Mesendoderm (in vitro differentiated cells): ENCODE measurements at regions not wholly inside any gene's neighbourhood (a gene's known extent, or its start where the extent isn't known, plus 50 kb on each side); places are given as distances from the start of the nearest gene placed in this dataset.

Experiments
- DNase-seq: peaks from one replicate; pipeline ENCODE4 v3.0.0; 2013
- H2AK5ac ChIP-seq: 2 replicates; pipeline ENCODE4 v1.6.1; 2013; ENCODE audit warnings: low read length, inconsistent platforms
- H2BK120ac ChIP-seq: 2 replicates; pipeline ENCODE4 v1.6.1; 2013; ENCODE audit warnings: low read depth, mild to moderate bottlenecking, low read length, moderate library complexity, mixed read lengths
- H2BK15ac ChIP-seq: replicated peaks from 2 replicates; pipeline ENCODE4 v1.6.1; 2013; ENCODE audit warnings: low read depth, mild to moderate bottlenecking, moderate library complexity
- H2BK5ac ChIP-seq: 2 replicates; pipeline ENCODE4 v1.6.1; 2013; ENCODE audit warnings: low read length, inconsistent platforms
- H3K18ac ChIP-seq: 2 replicates; pipeline ENCODE4 v1.6.1; 2013; ENCODE audit warnings: mild to moderate bottlenecking, low read length, mixed read lengths
- H3K23ac ChIP-seq: one replicate; pipeline ENCODE4 v1.6.1; 2013; ENCODE audit warnings: low read length
- H3K27ac ChIP-seq: 2 replicates; pipeline ENCODE4 v1.5.1; 2013; ENCODE audit warnings: low read depth, mild to moderate bottlenecking, inconsistent platforms, low read length, moderate library complexity
- H3K27me3 ChIP-seq: 2 replicates; pipeline ENCODE4 v1.6.1; 2013; ENCODE audit warnings: low read length, control low read depth, mild to moderate bottlenecking, inconsistent platforms; ENCODE audit not compliant: insufficient read depth, poor library complexity
- H3K36me3 ChIP-seq: 2 replicates; pipeline ENCODE4 v1.6.1; 2013; ENCODE audit warnings: low read length, inconsistent platforms; ENCODE audit not compliant: control insufficient read depth, insufficient read depth
- H3K4ac ChIP-seq: one replicate; pipeline ENCODE4 v1.6.1; 2013; ENCODE audit warnings: low read depth, mild to moderate bottlenecking, low read length, moderate library complexity
- H3K4me1 ChIP-seq: 2 replicates; pipeline ENCODE4 v1.6.1; 2013; ENCODE audit warnings: low read depth, low read length, inconsistent platforms; ENCODE audit not compliant: control insufficient read depth
- H3K4me2 ChIP-seq: 2 replicates; pipeline ENCODE4 v1.6.1; 2013; ENCODE audit warnings: low read length
- H3K4me3 ChIP-seq: 2 replicates; pipeline ENCODE4 v1.5.1; 2013; ENCODE audit warnings: mild to moderate bottlenecking, low read length
- H3K56ac ChIP-seq: one replicate; pipeline ENCODE4 v1.6.1; 2013; ENCODE audit warnings: low read length
- H3K79me1 ChIP-seq: 2 replicates; pipeline ENCODE4 v1.6.1; 2013; ENCODE audit warnings: low read length, inconsistent platforms
- H3K79me2 ChIP-seq: 2 replicates; pipeline ENCODE4 v1.6.1; 2013; ENCODE audit warnings: mild to moderate bottlenecking, low read length; ENCODE audit not compliant: control insufficient read depth, insufficient read depth
- H3K9ac ChIP-seq: 2 replicates; pipeline ENCODE4 v1.6.1; 2013; ENCODE audit warnings: low read length, inconsistent platforms
- H4K5ac ChIP-seq: one replicate; pipeline ENCODE4 v1.6.1; 2013; ENCODE audit warnings: low read length
- H4K8ac ChIP-seq: one replicate; pipeline ENCODE4 v1.6.1; 2013; ENCODE audit warnings: low read depth, mild to moderate bottlenecking, control low read depth, low read length, moderate library complexity
- WGBS: extraction: QIAGEN DNeasy Blood & Tissue Kit; methylation state at CpG from one replicate; pipeline ENCODE4 v1.1.7; 2013; ENCODE audit warnings: low lambda C conversion rate, missing lambda C conversion rate; ENCODE audit not compliant: insufficient coverage; ENCODE audit errors: extremely low coverage; 5-methylcytosine and 5-hydroxymethylcytosine counted together

- Histone ChIP-seq H4K8ac (no peak overlapping the region), H3K9ac (no peak overlapping the region), H3K56ac (no peak overlapping the region), H3K4ac (no peak overlapping the region), H3K79me2 (no peaks in the 10 kb centered on the region), H3K36me3 (no peaks in the 10 kb centered on the region), H3K18ac (no peak overlapping the region), H3K4me3 (no peak overlapping the region), H4K5ac (no peak overlapping the region), H3K27ac (no peak overlapping the region), H3K4me1 (peaks cover 2% of the 10 kb centered on the region), H3K79me1 (no peaks in the 10 kb centered on the region), H2BK15ac (no peak overlapping the region), H3K27me3 (no peaks in the 10 kb centered on the region), H2BK120ac (no peak overlapping the region), H3K4me2 (no peak overlapping the region), H2BK5ac (no peak overlapping the region), H3K23ac (no peak overlapping the region), H2AK5ac (no peak overlapping the region)
- DNase-seq, result peak; percentile 74
- no CpG with 5 or more reads among the region's 7 CpGs for WGBS
These were observed 51.5 kb upstream of the MAP3K1 start for GRCh38 chr5:56763711-56764466.

- no CpG with 5 or more reads among the region's 1 CpG for WGBS
- Histone ChIP-seq H3K4me1 (peaks cover 2% of the 10 kb centered on the region), H3K18ac (no peak overlapping the region), H3K9ac (no peak overlapping the region), H3K27me3 (no peaks in the 10 kb centered on the region), H3K4ac (no peak overlapping the region), H3K36me3 (no peaks in the 10 kb centered on the region), H2BK5ac (no peak overlapping the region), H3K79me1 (no peaks in the 10 kb centered on the region), H2BK15ac (no peak overlapping the region), H2AK5ac (no peak overlapping the region), H4K5ac (no peak overlapping the region), H3K27ac (no peak overlapping the region), H3K4me2 (no peak overlapping the region), H2BK120ac (no peak overlapping the region), H4K8ac (no peak overlapping the region), H3K56ac (no peak overlapping the region), H3K4me3 (no peak overlapping the region), H3K23ac (no peak overlapping the region), H3K79me2 (no peaks in the 10 kb centered on the region)
- no peak for DNase-seq
These were observed 52.2 kb upstream of the MAP3K1 start for GRCh38 chr5:56763182-56763581.

- Histone ChIP-seq H3K79me1 (no peaks in the 10 kb centered on the region), H3K4me2 (no peak overlapping the region), H2BK15ac (no peak overlapping the region), H3K4me1 (peaks cover 2% of the 10 kb centered on the region), H3K9ac (no peak overlapping the region), H3K56ac (no peak overlapping the region), H2BK5ac (no peak overlapping the region), H3K18ac (no peak overlapping the region), H4K5ac (no peak overlapping the region), H3K4me3 (no peak overlapping the region), H3K4ac (no peak overlapping the region), H3K27ac (no peak overlapping the region), H2BK120ac (no peak overlapping the region), H4K8ac (no peak overlapping the region), H2AK5ac (no peak overlapping the region), H3K79me2 (no peaks in the 10 kb centered on the region), H3K27me3 (no peaks in the 10 kb centered on the region), H3K23ac (peak overlapping the region; percentile 15), H3K36me3 (no peaks in the 10 kb centered on the region)
- no CpG with 5 or more reads among the region's 4 CpGs for WGBS
- DNase-seq, result no peak
These were observed 54.0 kb upstream of the MAP3K1 start for GRCh38 chr5:56761151-56761885.

GRCh38 chr5:56760723-56761122 lies 54.6 kb upstream of the MAP3K1 start:
- Histone ChIP-seq H2BK5ac (no peak overlapping the region), H3K4me2 (no peak overlapping the region), H3K4me3 (no peak overlapping the region), H2BK15ac (no peak overlapping the region), H4K5ac (no peak overlapping the region), H3K9ac (no peak overlapping the region), H3K23ac (no peak overlapping the region), H3K79me2 (no peaks in the 10 kb centered on the region), H3K4ac (no peak overlapping the region), H3K27me3 (no peaks in the 10 kb centered on the region), H2BK120ac (no peak overlapping the region), H2AK5ac (no peak overlapping the region), H3K36me3 (no peaks in the 10 kb centered on the region), H3K56ac (peak overlapping the region; percentile 56), H3K4me1 (peaks cover 2% of the 10 kb centered on the region), H3K18ac (no peak overlapping the region), H4K8ac (no peak overlapping the region), H3K79me1 (no peaks in the 10 kb centered on the region), H3K27ac (no peak overlapping the region)
- peak; percentile 34 for DNase-seq
- no CpG with 5 or more reads among the region's 5 CpGs for WGBS

GRCh38 chr5:56759521-56760216 lies 55.7 kb upstream of the MAP3K1 start:
- no peak overlapping the region for H4K5ac ChIP-seq
- no CpG with 5 or more reads among the region's 4 CpGs for WGBS
- H3K27me3 ChIP-seq, result no peaks in the 10 kb centered on the region
- H4K8ac ChIP-seq, result no peak overlapping the region
- H2BK5ac ChIP-seq, result no peak overlapping the region
- no peaks in the 10 kb centered on the region for H3K79me1 ChIP-seq
- H3K27ac ChIP-seq, result no peak overlapping the region
- H3K9ac ChIP-seq, result no peak overlapping the region
- H3K18ac ChIP-seq, result no peak overlapping the region
- H2BK120ac ChIP-seq, result no peak overlapping the region
- H3K4ac ChIP-seq, result no peak overlapping the region
- no peaks in the 10 kb centered on the region for H3K36me3 ChIP-seq
- H3K4me1 ChIP-seq, result peaks cover 2% of the 10 kb centered on the region
- H3K23ac ChIP-seq, result no peak overlapping the region
- no peak overlapping the region for H3K4me2 ChIP-seq
- H3K4me3 ChIP-seq, result no peak overlapping the region
- no peak overlapping the region for H2BK15ac ChIP-seq
- H3K56ac ChIP-seq, result no peak overlapping the region
- H3K79me2 ChIP-seq, result no peaks in the 10 kb centered on the region
- H2AK5ac ChIP-seq, result no peak overlapping the region
- DNase-seq, result no peak
